ENCODE measurements at regions not wholly inside any gene's neighbourhood (a gene's known extent, or its start where the extent isn't known, plus 50 kb on each side); places are given as distances from the start of the nearest gene placed in this dataset.

GRCh38 chr5:91607675-91608074 is 224.6 kb upstream of the ARRDC3 start:
- Mint-ChIP-seq H3K4me1 (ENCODE audit: low read depth, unreplicated experiment) (no peaks in the 10 kb centered on the region), H3K27me3 (ENCODE audit: unreplicated experiment) (no peaks in the 10 kb centered on the region), H3K9me3 (ENCODE audit: unreplicated experiment) (no peaks in the 10 kb centered on the region), H3K4me3 (ENCODE audit: unreplicated experiment) (no peak overlapping the region), H3K27ac (ENCODE audit: unreplicated experiment) (no peak overlapping the region), H3K36me3 (ENCODE audit: unreplicated experiment) (no peaks in the 10 kb centered on the region)
- no peak for TF ChIP-seq CTCF (IDR thresholded peaks at IDR 0.05; ENCODE audit: partially characterized antibody, unreplicated experiment)
- DNase-seq = no peak

GRCh38 chr5:91599863-91600262 is 216.7 kb upstream of the ARRDC3 start:
- Mint-ChIP-seq H3K36me3 (ENCODE audit: unreplicated experiment) (no peaks in the 10 kb centered on the region), H3K9me3 (ENCODE audit: unreplicated experiment) (peaks cover 4% of the 10 kb centered on the region), H3K27ac (ENCODE audit: unreplicated experiment) (no peak overlapping the region)

GRCh38 chr5:91598216-91598615 is 215.1 kb upstream of the ARRDC3 start:
- Mint-ChIP-seq H3K9me3 (ENCODE audit: unreplicated experiment) (peaks cover 4% of the 10 kb centered on the region), H3K36me3 (ENCODE audit: unreplicated experiment) (no peaks in the 10 kb centered on the region), H3K27me3 (ENCODE audit: unreplicated experiment) (peaks cover 3% of the 10 kb centered on the region), H3K4me1 (ENCODE audit: low read depth, unreplicated experiment) (no peaks in the 10 kb centered on the region), H3K27ac (ENCODE audit: unreplicated experiment) (no peak overlapping the region), H3K4me3 (ENCODE audit: unreplicated experiment) (no peak overlapping the region)
- DNase-seq = no peak
- TF ChIP-seq CTCF (IDR thresholded peaks at IDR 0.05; ENCODE audit: partially characterized antibody, unreplicated experiment) = no peak

More at GRCh38 chr5:91599863-91600262, 216.7 kb upstream of the ARRDC3 start:
- no peak for DNase-seq
- no peaks in the 10 kb centered on the region for H3K4me1 Mint-ChIP-seq (ENCODE audit: low read depth, unreplicated experiment)
- no peak for TF ChIP-seq CTCF (IDR thresholded peaks at IDR 0.05; ENCODE audit: partially characterized antibody, unreplicated experiment)
- no peak overlapping the region for H3K4me3 Mint-ChIP-seq (ENCODE audit: unreplicated experiment)
- peaks cover 3% of the 10 kb centered on the region for H3K27me3 Mint-ChIP-seq (ENCODE audit: unreplicated experiment)

- no peaks in the 10 kb centered on the region for H3K4me1 Mint-ChIP-seq (ENCODE audit: low read depth, unreplicated experiment)
- H3K36me3 Mint-ChIP-seq (ENCODE audit: unreplicated experiment) = peaks cover 9% of the 10 kb centered on the region
- no peak overlapping the region for H3K27ac Mint-ChIP-seq (ENCODE audit: unreplicated experiment)
- peaks cover 6% of the 10 kb centered on the region for H3K9me3 Mint-ChIP-seq (ENCODE audit: unreplicated experiment)
- no peak for DNase-seq
- H3K4me3 Mint-ChIP-seq (ENCODE audit: unreplicated experiment) = no peak overlapping the region
- TF ChIP-seq CTCF (IDR thresholded peaks at IDR 0.05; ENCODE audit: partially characterized antibody, unreplicated experiment) = no peak
- peaks cover 3% of the 10 kb centered on the region for H3K27me3 Mint-ChIP-seq (ENCODE audit: unreplicated experiment)
These were observed 212.3 kb upstream of the ARRDC3 start for GRCh38 chr5:91595424-91595823.

- Mint-ChIP-seq H3K36me3 (ENCODE audit: unreplicated experiment) (peaks cover 9% of the 10 kb centered on the region), H3K4me3 (ENCODE audit: unreplicated experiment) (no peak overlapping the region), H3K27me3 (ENCODE audit: unreplicated experiment) (no peaks in the 10 kb centered on the region), H3K9me3 (ENCODE audit: unreplicated experiment) (peaks cover 5% of the 10 kb centered on the region), H3K27ac (ENCODE audit: unreplicated experiment) (no peak overlapping the region), H3K4me1 (ENCODE audit: low read depth, unreplicated experiment) (no peaks in the 10 kb centered on the region)
- TF ChIP-seq CTCF (IDR thresholded peaks at IDR 0.05; ENCODE audit: partially characterized antibody, unreplicated experiment) = no peak
- DNase-seq = no peak
These were observed 208.0 kb upstream of the ARRDC3 start for GRCh38 chr5:91591076-91591475.

All from glutamatergic neuron (in vitro differentiated cells).